SKM-1 treated with dmso at 0.1 percent for 144 hours (cell line): ENCODE measurements at regions not wholly inside any gene's neighbourhood (a gene's known extent, or its start where the extent isn't known, plus 50 kb on each side); places are given as distances from the start of the nearest gene placed in this dataset.
"Not testable (repeated sequence)": the region's sequence is repeated elsewhere in the genome, so short reads cannot be mapped to it uniquely, and the experiment has no call there.

Experiments used
- DNase-seq: peaks from one replicate; lab custom pipeline; 2025; ENCODE audit not compliant: unreplicated experiment; lab: John Stamatoyannopoulos, UW

DNA sequence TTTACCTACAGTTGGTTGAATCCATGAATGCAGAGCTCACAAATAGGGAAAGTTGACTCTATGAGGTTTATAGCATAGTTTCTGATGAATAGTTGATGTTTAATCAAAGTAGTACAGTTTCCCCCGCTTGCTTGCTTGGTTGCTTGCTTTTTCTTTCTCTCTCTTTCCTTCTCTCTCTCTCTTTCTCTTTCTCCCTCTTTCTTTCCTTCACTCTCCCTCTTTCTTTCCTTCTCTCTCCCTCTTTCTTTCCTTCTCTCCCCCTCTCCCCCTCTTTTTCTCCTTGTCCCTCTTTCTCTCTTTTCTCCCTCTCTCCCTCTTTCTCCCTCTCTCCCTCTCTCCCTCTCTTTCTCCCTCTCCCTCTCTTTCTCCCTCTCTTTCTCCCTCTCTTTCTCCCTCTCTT, 999.9 kb upstream of the CELF4 start:
- DNase-seq: no peak

DNA sequence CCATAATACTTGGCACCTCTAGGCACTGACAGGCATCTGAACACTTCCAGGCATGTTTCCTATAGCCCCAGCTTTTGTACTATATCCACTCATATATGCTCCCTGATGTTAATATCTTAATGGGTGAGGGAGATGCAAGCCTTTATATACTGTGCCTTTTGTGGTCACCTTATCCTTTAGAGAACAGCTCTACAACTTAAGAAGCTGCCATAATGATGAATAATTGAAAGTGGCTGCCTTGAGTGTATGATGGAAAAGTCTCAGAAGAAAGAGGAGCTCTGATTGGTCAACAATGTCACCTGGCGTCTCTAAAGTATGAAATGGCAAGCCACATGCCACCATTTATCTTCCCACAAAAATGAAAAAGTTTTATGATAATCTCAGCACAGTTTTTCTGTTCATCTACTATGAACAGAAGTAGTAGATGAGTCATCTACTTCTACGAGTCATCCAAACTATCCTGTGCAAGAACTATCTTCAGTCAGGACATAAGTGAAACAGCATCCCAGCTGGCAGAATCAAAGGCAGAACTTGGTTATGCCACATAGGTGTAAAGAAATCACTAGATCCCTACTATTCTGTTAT, 997.9 kb upstream of the CELF4 start:
- DNase-seq: no peak

DNA sequence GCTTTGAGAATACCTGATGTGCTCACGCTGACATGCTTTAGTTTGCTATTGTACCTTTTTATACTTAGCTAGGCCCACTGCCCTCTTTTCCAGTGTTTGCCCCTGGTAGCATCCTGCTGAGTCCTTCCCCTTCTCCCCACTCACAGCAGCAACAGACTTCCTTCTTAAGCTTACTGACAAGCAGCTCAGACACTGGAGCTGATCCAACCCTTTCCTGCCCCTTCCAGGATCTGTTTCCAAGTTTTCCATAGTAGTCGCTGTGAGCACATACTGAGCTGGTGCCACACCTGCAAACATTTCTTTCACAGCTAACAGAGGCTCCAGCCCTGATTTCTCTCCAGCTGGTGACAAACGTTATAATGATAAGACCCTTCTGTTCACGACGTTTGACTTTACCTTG, 991.4 kb upstream of the CELF4 start:
- DNase-seq: no peak

DNA sequence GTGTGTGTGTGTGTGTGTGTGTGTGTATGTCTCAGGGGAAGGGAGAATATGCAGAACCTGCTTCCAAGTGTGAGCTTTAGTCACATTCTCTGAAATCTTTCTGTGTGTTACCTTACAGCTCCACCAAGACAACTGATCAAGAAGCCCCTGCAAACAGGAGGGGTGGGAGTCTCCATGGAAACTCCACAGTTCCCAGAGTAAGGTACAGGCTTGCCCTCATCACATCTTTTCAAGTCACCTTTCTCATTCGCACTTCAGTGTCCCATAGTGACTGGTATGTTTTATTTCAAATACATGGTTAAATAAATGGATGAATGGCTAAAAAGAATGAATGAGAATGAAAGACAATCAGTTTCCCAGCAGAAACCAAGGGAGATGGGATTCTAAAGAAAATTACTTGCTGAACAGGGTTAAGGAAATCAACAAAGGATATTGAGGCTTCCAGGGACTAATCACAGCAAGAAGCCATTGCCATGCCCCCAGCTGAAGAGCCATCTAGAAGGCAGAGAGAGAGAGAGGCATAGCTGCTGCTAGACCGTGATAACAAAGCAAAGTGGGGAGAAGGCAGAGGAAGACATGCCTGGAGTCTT, 987.2 kb upstream of the CELF4 start:
- DNase-seq: no peak

DNA sequence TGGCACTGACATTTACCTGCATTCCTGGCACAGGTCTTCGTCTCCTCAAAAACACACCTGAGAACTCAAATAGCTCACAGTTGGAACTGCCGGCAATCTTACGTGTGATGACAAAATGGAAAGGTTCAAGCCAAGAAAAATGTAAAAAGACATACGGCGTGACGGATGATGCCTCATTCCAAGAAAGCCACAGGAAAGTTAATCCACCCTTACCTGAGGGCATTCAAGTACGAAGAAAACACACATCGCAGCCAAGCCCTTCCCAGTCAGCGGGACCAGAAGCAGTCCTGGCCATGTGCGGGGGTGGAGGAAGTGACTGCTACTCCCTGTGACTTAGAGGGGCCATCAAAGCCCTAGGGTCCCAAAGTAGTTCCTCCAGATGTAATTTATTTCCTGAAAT, 986.3 kb upstream of the CELF4 start:
- DNase-seq: no peak

DNA sequence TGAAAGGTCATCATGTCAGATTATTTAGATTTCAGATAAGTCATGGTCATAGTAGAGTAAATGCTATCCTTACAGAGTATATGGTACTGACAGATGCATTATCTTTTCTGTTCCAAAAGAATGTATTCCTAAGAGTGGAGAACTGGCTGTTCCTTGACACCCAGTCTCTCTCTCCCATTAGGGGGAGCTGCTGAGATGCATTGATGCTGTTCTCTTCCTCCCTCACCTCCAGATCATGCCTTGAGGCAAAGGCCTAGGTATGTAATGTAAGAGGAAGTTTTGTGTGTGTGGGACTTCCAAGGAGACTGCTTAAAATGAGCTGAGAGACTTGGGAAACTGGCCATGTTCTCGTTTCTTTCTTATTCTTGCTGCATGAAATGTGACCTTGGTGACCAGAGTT, 979.5 kb upstream of the CELF4 start:
- peak; percentile 1 for DNase-seq

DNA sequence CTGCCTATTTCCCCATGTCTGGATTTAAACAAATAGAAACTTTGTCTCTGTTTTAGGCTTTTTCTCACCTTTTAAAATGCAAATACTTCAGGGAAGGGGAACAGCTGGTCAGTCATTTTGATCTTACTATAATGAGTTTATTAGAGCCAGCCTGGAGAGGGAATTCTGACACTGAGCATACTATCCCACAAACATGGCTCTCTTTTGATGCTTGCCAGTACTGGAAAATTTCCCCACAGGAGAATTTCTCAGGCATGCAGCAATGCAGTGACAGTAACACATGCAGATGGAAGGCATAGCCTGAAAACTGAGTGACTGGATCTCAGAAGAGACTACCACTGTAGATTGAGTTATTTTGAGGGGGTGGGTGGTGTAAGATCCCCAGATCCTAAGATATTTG, 974.3 kb upstream of the CELF4 start:
- no peak for DNase-seq

DNA sequence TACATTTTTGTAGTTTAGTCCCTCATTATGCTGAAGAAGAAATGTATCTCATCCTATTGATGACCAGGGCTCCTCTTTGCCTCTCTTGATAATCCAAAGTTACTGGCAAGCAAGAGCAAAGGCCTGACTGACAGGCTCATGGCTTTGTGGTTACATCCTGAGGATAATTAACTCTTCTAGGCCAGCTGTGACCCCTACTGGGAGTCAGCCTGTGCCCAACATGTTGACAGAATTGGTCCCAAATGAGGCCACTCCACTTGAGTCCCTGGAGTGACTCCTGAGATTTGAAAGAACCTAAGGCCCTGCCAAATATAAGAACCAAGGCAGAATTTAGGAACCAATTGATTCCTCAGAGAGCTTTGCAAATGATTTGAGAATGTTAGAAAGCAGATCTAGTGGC, 973.8 kb upstream of the CELF4 start:
- DNase-seq: no peak

DNA sequence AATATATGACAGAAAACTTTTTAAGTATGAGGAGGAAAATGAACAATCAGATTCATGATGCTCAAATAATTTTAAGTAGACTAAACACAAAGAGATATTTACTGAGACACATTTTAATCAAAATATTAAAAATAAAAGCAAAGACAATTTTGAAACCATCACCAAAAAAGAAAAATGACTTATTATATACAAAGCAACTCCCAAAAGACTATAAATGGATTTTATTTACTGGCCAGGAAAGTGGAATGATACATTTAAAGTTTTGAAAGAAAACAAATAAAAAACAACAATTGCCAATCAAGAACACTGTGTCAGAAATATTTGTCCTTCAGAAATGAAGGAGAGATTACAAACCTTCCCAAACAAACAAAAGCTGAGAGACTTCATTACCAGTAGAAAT, 968.5 kb upstream of the CELF4 start:
- no peak for DNase-seq

DNA sequence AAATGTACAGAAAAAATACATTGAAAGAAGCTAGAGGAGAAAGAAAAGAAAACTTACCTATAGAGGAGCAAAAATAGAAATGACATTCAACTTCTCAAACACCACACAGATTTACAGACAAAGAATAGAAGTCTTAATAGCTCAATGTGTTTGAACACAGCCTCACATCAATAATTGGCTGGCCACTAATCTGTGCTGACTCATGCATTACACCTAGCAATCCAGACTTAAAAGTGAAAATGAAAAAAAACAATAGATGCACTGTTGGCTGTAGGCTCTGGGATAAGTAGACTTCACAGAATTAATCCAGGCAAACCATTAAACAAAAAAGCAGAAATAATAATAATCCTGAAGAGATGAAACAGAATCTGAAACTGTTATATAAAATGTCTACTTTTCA, 961.3 kb upstream of the CELF4 start:
- no peak for DNase-seq

GRCh38 chr18:38525039-38525438, 959.4 kb upstream of the CELF4 start:
- no peak for DNase-seq

DNA sequence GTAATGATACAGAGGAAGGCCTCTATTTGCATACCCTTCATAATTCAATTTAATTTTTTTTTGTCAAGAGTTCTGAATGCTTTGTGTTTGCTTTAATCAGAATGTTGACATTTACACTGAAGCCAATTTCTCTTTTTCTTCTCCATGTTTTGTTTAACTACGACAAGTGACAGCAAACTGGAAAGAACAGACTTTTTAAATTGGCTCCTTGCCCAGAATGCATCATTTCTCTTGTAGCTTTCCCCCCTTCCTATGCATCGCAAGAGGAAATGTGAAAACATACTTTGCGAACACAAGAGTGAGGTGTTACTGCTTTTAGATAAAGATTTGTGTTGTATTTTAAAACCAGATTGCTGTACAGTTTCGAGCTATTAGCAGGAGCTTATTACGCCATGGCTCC, 955.2 kb upstream of the CELF4 start:
- DNase-seq: no peak

GRCh38 chr18:38502539-38502938, 936.9 kb upstream of the CELF4 start:
- DNase-seq: no peak

DNA sequence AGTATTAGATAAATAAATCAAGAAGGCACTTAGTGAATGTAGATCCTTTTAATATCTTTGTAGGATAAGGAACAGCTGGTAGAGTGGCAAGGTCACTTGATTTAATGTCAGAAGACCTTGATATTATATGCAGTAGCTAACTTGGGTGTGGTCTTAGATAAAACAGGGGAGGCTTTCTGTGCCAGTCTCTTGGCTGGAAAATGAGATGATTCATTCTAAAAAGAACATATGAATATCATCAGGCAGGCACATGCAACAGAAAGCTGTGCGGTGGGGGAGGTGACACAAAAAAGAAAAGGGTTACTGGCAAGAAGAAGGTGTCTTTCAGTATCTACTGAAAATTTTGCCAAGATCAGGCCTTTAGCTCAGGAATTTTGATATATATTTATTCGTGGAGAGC, 931.7 kb upstream of the CELF4 start:
- DNase-seq: no peak

DNA sequence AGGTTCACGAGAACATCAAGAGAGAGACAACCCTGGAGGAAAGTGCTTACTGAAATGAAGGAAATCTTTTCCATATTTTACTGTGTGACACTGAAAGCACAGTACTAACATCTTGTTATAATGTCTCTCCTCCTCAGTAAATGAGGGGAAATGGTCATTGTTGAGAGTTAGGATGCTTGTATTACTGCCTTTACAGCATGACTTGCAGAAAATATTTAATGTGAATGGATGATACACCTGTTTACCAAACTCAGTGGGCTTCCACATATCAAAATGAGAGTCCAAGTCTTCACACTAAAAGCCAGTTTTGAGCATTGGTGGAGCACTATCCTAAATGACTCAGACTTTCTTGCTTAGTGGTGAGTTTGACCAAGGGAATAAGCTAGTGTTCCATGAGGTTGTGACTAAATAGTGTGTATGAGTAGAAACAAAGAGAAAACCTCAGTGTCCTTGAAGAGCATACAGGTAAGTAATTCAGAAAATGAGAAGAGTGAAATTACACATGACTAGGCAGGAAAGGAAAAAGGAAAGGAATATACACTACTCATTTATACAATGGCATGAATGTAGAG, 930.7 kb upstream of the CELF4 start:
- DNase-seq: no peak

- no peak for DNase-seq
Measured at GRCh38 chr18:38494065-38494464, 928.5 kb upstream of the CELF4 start.

GRCh38 chr18:38491195-38491594, 925.6 kb upstream of the CELF4 start:
- DNase-seq: no peak

DNA sequence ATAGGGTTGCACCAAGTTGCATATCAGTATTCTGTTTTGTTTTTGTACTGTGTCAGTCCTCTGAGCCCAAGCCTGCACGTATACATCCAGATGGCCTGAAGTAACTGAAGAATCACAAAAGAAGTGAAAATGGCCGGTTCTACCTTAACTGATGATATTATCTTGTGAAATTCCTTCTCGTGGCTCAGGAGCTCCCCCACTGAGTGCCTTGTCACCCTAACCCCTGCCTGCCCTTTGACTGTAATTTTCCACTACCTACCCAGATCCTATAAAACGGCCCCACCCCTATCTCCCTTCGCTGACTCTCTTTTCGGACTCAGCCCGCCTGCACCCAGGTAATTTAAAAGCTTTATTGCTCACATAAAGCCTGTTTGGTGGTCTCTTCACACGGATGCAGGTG, 924.1 kb upstream of the CELF4 start:
- DNase-seq: not testable (repeated sequence)

GRCh38 chr18:38487521-38487920, 921.9 kb upstream of the CELF4 start:
- no peak for DNase-seq

- no peak for DNase-seq
Measured at GRCh38 chr18:38483326-38483725, 917.7 kb upstream of the CELF4 start.

DNA sequence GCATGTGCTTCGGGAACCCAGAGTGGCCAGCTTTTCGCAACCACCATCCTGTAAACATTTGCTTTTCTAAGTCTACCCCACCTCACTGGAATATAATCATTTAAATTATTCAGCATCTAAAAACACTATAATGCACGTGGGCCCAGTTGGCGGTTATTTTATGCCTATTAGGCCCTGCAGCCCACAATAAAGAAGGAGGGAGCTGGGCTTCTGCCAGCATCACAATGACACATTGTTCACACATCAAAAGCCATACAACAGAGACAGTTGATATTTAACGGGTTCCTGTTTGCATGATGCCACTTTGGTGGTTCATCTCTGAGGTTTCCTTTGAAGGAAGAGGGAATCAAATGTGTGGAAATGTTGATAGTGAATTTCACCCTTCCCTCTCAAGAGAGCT, 916.0 kb upstream of the CELF4 start:
- no peak for DNase-seq

- no peak for DNase-seq
Measured at GRCh38 chr18:38475686-38476085, 910.1 kb upstream of the CELF4 start.

DNA sequence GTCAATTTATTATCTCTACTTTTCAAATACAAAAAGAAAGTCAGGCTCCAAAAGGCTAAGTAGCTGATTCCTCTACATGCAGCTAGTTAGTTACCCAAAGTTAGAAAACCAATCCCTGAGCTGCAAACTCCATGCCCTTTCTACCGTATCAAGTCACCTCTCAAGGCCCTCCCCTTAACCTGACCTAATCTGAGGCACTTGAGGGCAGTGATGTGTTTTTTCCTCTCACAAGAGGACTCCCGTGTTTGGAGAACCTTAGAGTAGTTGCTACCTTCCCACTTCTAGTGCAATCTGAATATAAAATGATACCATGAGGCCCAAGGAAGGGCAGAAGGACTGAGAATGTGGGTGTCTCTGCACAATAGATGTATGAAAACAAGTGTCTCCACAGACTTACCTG, 907.9 kb upstream of the CELF4 start:
- DNase-seq: no peak
